NT2/D1 (cell line): ENCODE measurements at regions not wholly inside any gene's neighbourhood (a gene's known extent, or its start where the extent isn't known, plus 50 kb on each side); places are given as distances from the start of the nearest gene placed in this dataset.

Experiments used
- YY1 ChIP-seq: IDR thresholded peaks from 2 replicates; pipeline ENCODE4 v1.6.1; 2011; ENCODE audit not compliant: insufficient read length, insufficient read depth
- ZNF274 ChIP-seq: IDR thresholded peaks from 2 replicates; pipeline ENCODE4 v1.6.1; 2011; ENCODE audit warnings: mild to moderate bottlenecking, low read depth, low read length

DNA sequence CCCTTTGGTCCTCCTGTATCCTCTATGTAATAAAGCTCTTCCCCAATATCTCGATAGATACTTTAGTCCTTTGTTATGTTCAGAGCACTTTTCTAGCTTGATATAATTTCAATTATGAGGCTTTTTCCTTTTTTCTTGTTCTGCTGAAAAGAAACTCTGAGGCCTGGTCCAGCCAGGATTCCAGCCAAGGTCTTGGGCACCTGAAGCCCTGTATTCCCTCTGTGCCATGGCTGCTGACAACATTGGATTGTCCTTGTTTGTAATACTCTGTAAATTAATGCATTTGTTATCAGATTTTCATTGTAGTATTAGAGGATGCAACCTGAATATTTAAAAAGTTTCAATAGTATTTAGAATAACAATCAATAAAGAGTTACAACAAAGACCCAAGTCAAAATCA is 67.9 kb upstream of the ADAMTS5 start:
- TF ChIP-seq YY1: no peak
- TF ChIP-seq ZNF274: no peak
